ENCODE measurements at regions not wholly inside any gene's neighbourhood (a gene's known extent, or its start where the extent isn't known, plus 50 kb on each side); places are given as distances from the start of the nearest gene placed in this dataset.

GRCh38 chr5:21593261-21593660, 1259.9 kb downstream of the CDH12 start:
- no peak for TF ChIP-seq CTCF (IDR thresholded peaks at IDR 0.05)
- TF ChIP-seq POLR2AphosphoS5 (IDR thresholded peaks at IDR 0.05) = no peak
